Duodenal mucosa (tissue), 2 donors: ENCODE measurements at regions not wholly inside any gene's neighbourhood (a gene's known extent, or its start where the extent isn't known, plus 50 kb on each side); places are given as distances from the start of the nearest gene placed in this dataset.

Experiments used
- H3K27ac ChIP-seq: one replicate; pipeline ENCODE4 v1.7.0; 2013; ENCODE audit warnings: low read depth, low read length
- H3K27me3 ChIP-seq, 2 donors: one replicate each; pipeline ENCODE4 v1.7.0; 2013; ENCODE audit warnings: low read length in 2 of 2, control low read depth in 1 of 2; ENCODE audit not compliant: insufficient read depth in 2 of 2, control insufficient read depth in 1 of 2
- H3K36me3 ChIP-seq, 2 donors: one replicate each; pipeline ENCODE4 v1.7.0; 2013; ENCODE audit warnings: low read length in 2 of 2, control low read depth in 1 of 2; ENCODE audit not compliant: insufficient read depth in 2 of 2, control insufficient read depth in 1 of 2
- H3K4me1 ChIP-seq, 2 donors: one replicate each; pipeline ENCODE4 v1.7.0; 2013; ENCODE audit warnings: low read length in 2 of 2, control low read depth in 1 of 2; ENCODE audit not compliant: insufficient read depth in 2 of 2, control insufficient read depth in 1 of 2
- H3K4me3 ChIP-seq, 2 donors: one replicate each; pipeline ENCODE4 v1.7.0; 2013; ENCODE audit warnings: low read length in 2 of 2, low read depth in 1 of 2
- H3K9ac ChIP-seq, 2 donors: one replicate each; pipeline ENCODE4 v1.7.0; 2013; ENCODE audit warnings: low read length in 2 of 2, low read depth in 1 of 2
- H3K9me3 ChIP-seq, 2 donors: one replicate each; pipeline ENCODE4 v1.7.0; 2013; ENCODE audit warnings: low read length in 2 of 2, control low read depth in 1 of 2; ENCODE audit not compliant: control insufficient read depth in 1 of 2

- Histone ChIP-seq H3K9ac (no peak overlapping the region), H3K27me3 (no peaks in the 10 kb centered on the region), H3K27ac (no peak overlapping the region), H3K4me3 (no peak overlapping the region), H3K36me3 (no peaks in the 10 kb centered on the region), H3K9me3 (no peaks in the 10 kb centered on the region), H3K4me1 (no peaks in the 10 kb centered on the region)
These were observed 610.8 kb downstream of the EPHA4 start for GRCh38 chr2:220961143-220961860.

GRCh38 chr2:220962556-220962955 is 609.5 kb downstream of the EPHA4 start:
- no peaks in the 10 kb centered on the region for H3K4me1 ChIP-seq
- no peak overlapping the region for H3K4me3 ChIP-seq
- no peaks in the 10 kb centered on the region for H3K27me3 ChIP-seq
- H3K36me3 ChIP-seq: no peaks in the 10 kb centered on the region
- no peaks in the 10 kb centered on the region for H3K9me3 ChIP-seq
- H3K9ac ChIP-seq: no peak overlapping the region
- H3K27ac ChIP-seq: no peak overlapping the region

GRCh38 chr2:220963076-220963475 is 609.0 kb downstream of the EPHA4 start:
- H3K4me1 ChIP-seq: no peaks in the 10 kb centered on the region
- H3K4me3 ChIP-seq: no peak overlapping the region
- H3K27ac ChIP-seq: no peak overlapping the region
- H3K9ac ChIP-seq: no peak overlapping the region
- no peaks in the 10 kb centered on the region for H3K36me3 ChIP-seq
- no peaks in the 10 kb centered on the region for H3K27me3 ChIP-seq
- H3K9me3 ChIP-seq: no peaks in the 10 kb centered on the region

GRCh38 chr2:220963930-220964329 is 608.2 kb downstream of the EPHA4 start:
- Histone ChIP-seq H3K36me3 (no peaks in the 10 kb centered on the region), H3K9ac (no peak overlapping the region), H3K4me1 (no peaks in the 10 kb centered on the region), H3K9me3 (no peaks in the 10 kb centered on the region), H3K27me3 (no peaks in the 10 kb centered on the region), H3K27ac (no peak overlapping the region), H3K4me3 (no peak overlapping the region)

GRCh38 chr2:220966636-220967035 is 605.5 kb downstream of the EPHA4 start:
- H3K36me3 ChIP-seq: no peaks in the 10 kb centered on the region
- no peaks in the 10 kb centered on the region for H3K9me3 ChIP-seq
- no peaks in the 10 kb centered on the region for H3K27me3 ChIP-seq

GRCh38 chr2:220969348-220969747 is 602.8 kb downstream of the EPHA4 start:
- no peak overlapping the region for H3K4me3 ChIP-seq
- no peaks in the 10 kb centered on the region for H3K4me1 ChIP-seq
- no peaks in the 10 kb centered on the region for H3K9me3 ChIP-seq
- no peak overlapping the region for H3K9ac ChIP-seq
- H3K36me3 ChIP-seq: no peaks in the 10 kb centered on the region
- no peak overlapping the region for H3K27ac ChIP-seq
- H3K27me3 ChIP-seq: no peaks in the 10 kb centered on the region

More at GRCh38 chr2:220966636-220967035, 605.5 kb downstream of the EPHA4 start:
- Histone ChIP-seq H3K27ac (no peak overlapping the region), H3K9ac (no peak overlapping the region), H3K4me3 (no peak overlapping the region), H3K4me1 (no peaks in the 10 kb centered on the region)

- no peaks in the 10 kb centered on the region for H3K36me3 ChIP-seq
- H3K27ac ChIP-seq: no peak overlapping the region
- no peaks in the 10 kb centered on the region for H3K9me3 ChIP-seq
- no peak overlapping the region for H3K9ac ChIP-seq
- no peaks in the 10 kb centered on the region for H3K4me1 ChIP-seq
- no peaks in the 10 kb centered on the region for H3K27me3 ChIP-seq
- no peak overlapping the region for H3K4me3 ChIP-seq
These were observed 591.0 kb downstream of the EPHA4 start for GRCh38 chr2:220980966-220981675.

GRCh38 chr2:220981926-220982325 is 590.2 kb downstream of the EPHA4 start:
- Histone ChIP-seq H3K9ac (no peak overlapping the region), H3K36me3 (no peaks in the 10 kb centered on the region), H3K27me3 (no peaks in the 10 kb centered on the region), H3K9me3 (no peaks in the 10 kb centered on the region), H3K27ac (no peak overlapping the region), H3K4me3 (no peak overlapping the region), H3K4me1 (no peaks in the 10 kb centered on the region)

GRCh38 chr2:220985561-220985960 is 586.5 kb downstream of the EPHA4 start:
- Histone ChIP-seq H3K27me3 (no peaks in the 10 kb centered on the region), H3K9me3 (no peaks in the 10 kb centered on the region), H3K36me3 (no peaks in the 10 kb centered on the region), H3K27ac (no peak overlapping the region), H3K4me1 (no peaks in the 10 kb centered on the region), H3K9ac (no peak overlapping the region), H3K4me3 (no peak overlapping the region)

- Histone ChIP-seq H3K9me3 (no peaks in the 10 kb centered on the region), H3K4me1 (no peaks in the 10 kb centered on the region), H3K27me3 (no peaks in the 10 kb centered on the region), H3K36me3 (no peaks in the 10 kb centered on the region), H3K9ac (no peak overlapping the region), H3K27ac (no peak overlapping the region), H3K4me3 (no peak overlapping the region)
These were observed 584.3 kb downstream of the EPHA4 start for GRCh38 chr2:220987839-220988238.
